GM19395 (cell line): ENCODE measurements at regions not wholly inside any gene's neighbourhood (a gene's known extent, or its start where the extent isn't known, plus 50 kb on each side); places are given as distances from the start of the nearest gene placed in this dataset.
"Not testable (repeated sequence)": the region's sequence is repeated elsewhere in the genome, so short reads cannot be mapped to it uniquely, and the experiment has no call there.

Experiments
- ATAC-seq: cut with Tn5 transposase; IDR thresholded peaks from one replicate; pipeline ENCODE4 v1.9.1; 2021; ENCODE audit warnings: mild to moderate bottlenecking, moderate library complexity; ENCODE audit not compliant: unreplicated experiment

DNA sequence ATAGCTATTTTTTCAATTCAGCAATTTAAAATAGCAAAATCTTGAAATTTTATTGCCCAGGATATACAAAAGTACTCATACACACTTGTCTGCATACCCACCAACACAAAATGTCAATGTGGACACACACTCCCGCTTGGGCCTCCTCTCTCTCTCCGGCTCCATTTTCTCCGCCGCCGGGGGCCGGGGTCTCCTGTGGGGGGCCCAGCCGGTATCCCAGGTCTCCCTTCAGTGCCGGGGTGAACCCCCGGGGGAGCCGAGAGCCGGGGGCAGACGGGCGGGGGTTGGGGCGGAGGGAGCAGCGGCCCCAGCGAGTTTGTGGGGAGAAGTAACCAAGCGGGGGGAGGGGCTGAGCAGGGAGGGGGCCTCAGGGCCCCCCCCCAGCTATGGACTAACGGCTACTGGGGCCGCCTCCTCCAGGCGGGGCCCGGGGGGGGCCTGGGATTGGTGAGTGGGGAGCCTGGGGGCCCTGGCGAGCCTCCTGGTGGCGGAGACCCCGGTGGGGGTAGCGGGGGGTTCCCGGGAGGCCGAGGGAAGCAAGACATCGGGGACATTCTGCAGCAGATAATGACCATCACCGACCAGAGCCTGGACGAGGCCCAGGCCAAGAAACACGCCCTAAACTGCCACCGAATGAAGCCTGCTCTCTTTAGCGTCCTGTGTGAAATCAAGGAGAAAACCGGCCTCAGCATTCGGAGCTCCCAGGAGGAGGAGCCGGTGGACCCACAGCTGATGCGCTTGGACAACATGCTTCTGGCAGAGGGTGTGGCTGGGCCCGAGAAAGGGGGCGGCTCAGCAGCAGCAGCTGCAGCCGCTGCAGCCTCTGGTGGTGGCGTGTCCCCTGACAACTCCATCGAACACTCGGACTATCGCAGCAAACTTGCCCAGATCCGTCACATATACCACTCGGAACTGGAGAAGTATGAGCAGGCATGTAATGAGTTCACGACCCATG is 56.6 kb downstream of the CHST2 start:
- ATAC-seq, result not testable (repeated sequence)

DNA sequence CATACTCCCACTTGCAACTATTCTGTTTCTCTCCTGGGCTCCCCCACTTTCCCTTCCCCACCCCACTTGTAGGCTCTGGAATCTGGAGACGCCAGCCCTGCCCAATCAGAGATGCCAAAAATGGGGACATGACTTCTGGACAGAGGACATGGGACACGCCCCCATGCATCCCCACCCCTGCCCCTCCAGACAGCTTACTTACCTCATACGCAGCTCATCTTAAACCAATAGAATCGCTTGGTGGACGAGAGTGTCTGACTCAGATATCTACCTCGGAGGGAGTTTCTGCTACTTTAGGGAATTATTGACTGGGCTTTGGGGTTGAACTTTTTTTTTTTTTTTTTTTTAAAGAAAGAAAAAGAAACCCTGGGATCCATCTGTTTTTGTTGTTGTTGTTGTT is 58.4 kb downstream of the CHST2 start:
- not testable (repeated sequence) for ATAC-seq

DNA sequence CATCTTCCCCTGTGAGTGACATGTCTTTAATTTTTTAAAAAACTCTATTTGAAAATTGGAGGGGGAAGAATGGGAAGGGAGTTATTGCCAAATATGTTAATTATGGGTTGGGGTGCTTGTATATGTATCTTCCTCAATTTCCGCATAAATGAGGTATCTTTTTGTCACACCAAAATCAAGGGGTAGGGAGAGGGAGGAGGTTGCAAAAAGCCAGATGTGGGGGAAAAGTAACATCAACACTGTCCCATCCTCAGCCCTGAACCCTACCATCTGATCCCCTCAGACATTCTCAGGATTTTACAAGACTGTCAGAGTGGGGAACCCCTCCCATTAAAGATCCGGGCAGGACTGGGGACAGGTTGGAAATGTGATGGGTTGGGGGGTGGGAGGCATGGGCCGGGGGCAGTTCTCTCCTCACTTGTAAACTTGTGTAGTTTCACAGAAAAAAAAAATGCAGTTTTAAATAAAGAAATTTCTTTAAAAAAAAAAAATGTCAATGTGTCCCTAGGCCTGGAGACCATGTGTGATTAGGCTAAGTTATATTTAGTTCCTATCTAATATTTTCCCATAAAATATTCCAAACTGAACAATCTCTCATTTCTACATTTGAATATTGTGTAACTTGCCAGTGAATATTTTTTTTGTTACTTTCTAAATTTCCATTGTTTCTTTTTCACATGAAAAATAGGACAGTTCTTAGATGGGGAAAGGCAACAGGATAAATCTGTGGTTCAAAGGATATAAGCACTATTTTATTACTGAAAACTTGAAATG is 59.4 kb downstream of the CHST2 start:
- ATAC-seq, result not testable (repeated sequence)

DNA sequence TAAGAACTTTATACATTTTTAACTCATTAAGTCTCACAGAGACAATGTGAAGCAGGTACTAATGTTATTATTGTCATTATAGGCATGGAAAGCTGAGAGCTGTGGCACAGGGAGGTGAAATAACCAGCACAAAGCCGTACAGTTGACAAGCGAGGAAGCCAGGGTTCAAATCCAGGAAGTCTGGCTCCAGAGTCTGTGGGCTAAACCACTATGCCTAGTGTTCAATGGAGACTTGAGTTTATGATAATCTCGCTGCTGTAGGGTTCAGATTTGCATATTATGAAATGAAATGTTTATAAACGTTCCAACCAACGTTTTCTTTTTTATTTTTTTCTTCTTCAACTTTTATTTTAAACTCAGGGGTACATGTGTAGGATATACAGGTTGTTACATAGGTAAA is 60.0 kb downstream of the CHST2 start:
- ATAC-seq, result no peak

DNA sequence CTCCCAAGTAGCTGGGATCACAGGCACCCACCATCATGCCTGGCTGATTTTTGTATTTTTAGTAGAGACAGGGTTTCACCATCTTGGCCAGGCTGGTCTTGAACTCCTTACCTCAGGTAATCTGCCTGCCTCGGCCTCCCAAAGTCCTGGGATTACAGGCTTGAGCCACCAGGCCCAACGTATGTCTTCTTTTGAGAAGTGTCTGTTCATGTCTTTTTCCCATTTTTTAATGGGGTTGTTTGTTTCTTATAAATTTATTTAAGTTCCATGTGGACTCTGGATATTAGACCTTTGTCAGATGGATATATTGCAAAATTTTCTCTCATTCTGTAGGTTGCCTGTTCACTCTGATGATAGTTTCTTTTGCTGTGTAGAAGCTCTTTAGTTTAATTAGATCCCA is 61.3 kb downstream of the CHST2 start:
- not testable (repeated sequence) for ATAC-seq

DNA sequence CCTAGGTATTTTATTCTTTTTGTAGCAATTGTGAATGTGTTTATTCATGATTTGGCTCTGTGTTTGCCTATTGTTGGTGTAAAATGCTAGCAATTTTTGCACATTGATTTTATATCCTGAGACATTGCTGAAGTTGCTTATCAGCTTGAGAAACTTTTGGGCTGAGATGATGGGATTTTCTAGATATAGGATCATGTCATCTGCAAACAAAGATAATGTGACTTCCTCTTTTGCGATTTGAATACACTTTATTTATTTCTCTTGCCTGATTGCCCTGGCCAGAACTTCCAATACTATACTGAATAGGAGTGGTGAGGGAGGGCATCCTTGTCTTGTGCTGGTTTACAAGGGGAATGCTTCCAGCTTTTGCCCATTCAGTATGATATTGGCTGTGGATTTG is 62.4 kb downstream of the CHST2 start:
- not testable (repeated sequence) for ATAC-seq

DNA sequence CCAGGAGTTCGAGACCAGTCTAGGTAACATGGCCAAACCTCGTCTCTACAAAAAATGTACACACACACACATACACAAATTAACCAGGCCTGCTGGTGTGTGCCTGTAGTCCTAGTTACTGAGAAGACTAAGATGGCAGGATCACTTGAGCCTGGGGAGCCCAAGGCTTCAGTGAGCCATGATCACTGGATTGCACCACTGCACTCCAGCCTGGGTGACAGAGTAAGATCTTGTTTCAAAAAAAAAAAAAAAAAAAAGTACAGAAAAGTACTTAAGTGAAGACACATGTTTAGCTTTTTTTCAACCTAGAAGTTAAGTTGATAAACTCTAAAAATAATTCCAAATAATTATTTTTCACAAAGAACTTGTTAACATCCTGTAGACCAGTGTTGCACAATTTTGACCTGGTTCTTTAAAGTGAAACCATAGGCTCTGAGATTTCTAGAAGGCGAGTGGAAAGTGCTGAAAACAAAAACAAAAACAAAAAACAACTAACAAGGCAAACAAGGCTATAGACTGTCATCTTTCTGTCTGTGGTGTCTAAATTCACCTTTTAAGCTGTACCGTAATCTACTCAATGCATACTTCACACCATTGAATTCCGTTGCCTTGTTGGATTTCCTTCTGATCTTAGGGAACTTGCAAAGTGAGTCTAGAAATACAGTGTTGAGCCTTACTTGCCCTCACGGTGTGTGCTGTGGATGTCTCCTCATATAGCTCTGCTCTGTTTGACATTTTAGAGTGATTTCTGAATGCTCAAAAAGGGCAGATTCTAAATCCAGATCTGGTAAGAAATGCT is 63.5 kb downstream of the CHST2 start:
- ATAC-seq, result no peak

DNA sequence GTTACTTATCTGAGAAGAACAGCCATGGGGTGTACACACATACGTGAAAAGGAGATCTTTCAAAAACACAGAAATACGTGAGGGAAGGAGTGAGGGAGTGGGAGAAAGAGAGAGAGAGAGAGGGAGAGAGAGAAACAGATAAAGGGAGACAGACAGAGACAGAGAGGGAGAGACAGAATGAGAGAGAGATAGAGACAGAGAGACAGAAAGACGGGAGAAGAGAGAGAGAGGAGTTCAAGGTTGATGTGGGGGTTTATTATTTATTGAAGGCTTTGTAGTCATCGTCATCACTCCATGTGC is 64.0 kb downstream of the CHST2 start:
- no peak for ATAC-seq

DNA sequence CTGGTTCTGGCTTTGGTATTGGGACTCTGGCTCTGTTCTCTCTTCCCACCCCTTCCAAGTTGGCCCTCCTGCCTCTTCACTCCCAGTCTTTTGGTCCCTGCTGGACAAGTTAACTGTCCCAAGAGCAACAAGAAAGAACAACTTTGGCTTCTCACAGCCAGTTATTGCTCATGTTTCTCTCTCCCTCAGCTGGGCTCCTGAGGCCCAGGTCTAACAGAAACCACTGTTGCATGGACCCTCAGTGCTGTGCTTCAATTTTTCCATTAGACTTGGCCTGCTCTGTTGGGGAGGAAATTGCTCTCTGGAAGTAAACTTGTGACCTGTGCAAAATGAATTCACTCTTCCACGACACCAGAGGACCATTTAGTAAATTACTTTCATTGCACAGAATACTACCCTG is 64.5 kb downstream of the CHST2 start:
- ATAC-seq, result no peak

DNA sequence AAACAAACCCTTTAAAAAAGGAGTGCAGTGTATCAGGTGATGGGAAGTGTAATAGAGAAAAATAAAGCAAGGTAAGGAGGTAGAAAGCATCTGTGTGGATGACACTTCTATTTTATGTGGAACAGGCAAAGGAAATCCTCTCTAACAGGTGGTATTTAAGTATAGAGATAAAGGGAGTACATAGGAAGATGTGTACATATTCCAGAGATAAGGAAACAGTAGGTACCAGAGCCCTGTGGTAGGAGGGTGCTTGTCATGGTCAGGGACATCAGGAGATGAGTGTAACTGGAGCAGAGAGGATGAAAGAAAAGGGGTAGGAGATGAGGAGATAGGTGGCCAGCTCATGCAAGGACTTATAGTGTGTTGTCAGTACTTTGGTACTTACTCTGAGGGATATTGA is 65.8 kb downstream of the CHST2 start:
- no peak for ATAC-seq

DNA sequence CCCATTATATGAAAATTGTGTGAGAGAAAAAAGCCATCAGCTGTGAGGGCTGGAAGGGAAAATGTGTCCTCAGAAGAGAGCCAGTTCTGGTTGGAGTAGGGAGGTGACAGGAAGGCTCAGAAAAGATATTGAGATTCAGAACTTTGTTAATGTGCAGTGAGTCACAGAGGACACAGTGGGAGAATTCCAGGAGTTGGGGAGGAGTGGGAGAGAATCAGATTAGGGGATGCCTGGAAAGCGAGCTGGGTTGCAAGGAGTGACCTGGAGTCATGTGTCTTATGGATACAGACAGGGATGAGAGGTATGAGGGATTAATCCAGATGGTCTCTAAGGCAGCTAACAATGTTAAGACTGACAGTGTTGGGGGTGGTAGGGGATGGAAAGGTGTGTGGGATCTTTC is 67.5 kb downstream of the CHST2 start:
- no peak for ATAC-seq

DNA sequence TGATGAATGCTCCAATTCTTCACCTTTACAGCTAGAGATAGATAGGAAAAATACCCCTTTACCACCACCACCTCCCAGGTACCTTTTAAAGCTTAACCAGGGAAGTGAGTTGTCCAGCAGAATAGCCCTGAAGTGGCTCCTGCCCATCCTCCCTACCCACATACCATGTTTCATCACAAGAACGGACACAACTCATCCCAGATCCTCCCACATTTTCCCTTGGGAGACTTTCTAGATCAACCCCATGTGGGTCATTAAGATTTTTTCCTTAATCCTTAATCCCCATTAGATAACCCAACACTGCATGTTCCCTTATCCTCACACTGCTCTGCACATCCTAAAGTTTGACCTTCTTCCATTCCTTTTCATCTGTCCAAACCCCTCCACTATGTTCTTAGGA is 69.3 kb downstream of the CHST2 start:
- ATAC-seq, result no peak

DNA sequence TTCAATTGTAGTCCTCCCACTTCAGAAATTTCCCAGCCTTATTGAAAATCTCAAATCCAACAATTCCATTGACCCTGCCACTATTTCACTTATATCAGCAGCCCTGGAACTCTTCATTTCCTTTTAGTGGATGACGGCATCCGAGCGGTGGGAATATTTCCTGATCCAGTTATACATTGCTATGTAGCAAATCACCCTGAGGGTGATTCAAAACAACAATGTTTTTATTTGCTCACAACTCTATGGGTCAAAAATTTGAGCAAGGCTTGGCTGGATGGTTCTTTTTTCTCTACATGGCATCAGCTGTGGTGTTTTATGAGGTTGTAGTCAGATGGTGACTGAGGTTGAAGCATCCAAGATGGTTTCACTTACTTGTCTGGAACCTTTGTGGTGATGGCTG is 70.5 kb downstream of the CHST2 start:
- ATAC-seq, result no peak

DNA sequence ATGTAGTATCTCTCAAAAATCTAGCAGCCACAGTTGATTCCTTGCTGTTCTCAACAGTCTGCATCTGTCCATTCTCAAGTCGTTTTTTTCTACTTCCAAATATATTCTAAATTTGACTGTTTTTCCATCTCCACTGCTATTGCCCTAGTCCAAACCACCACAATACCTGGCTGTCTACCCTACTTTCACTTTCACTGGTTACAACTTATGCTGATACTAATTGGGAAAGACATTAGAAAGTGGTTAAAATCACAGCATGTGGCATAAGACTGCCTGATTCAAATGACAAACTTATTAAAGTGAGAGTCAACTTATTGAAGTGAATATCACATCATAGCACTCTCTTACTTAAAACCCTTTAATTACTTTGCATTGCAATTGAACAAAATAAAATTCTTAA is 72.6 kb downstream of the CHST2 start:
- ATAC-seq, result no peak

DNA sequence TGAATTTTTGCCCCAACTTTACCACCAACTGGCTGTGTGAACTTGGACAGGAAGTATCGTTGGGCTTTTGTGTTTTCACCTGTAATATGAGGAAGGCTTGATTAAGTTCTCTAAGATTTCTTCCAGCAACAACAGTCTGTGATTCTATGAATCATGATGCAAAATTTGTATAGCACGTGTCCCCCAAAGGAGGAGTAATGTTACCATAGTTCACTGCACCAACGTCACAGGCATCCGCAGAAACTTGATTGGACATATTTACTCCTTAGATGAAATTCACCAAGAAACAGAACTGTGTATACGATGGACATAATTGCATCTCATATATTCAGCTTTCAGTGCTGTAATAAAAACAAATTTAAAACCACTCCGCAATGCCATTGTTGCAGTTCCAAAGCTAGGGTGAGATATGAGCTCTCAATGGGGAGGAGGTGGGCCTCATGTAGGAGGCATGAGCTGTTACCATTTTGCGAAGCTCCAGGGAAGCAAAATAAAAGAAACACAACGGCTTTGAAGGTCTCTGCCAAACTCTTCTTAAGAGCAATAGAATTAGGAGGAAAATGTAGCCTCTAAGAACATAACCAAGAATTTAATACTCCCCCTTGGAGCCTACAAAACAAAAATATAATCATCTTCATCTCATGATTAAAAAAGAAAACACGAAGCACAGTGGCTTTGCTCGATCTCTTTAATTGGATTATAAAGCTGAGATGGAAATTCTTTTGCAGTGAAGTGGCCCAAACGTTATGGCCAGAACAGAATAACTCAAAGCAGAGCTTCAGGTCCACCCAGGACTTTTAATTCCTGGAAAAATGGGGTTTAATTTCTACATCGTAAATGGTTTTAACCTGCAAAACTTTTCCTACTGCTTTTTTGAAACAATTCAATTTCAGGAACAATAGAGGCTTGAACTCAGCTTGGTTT is 80.7 kb downstream of the CHST2 start:
- ATAC-seq, result no peak

DNA sequence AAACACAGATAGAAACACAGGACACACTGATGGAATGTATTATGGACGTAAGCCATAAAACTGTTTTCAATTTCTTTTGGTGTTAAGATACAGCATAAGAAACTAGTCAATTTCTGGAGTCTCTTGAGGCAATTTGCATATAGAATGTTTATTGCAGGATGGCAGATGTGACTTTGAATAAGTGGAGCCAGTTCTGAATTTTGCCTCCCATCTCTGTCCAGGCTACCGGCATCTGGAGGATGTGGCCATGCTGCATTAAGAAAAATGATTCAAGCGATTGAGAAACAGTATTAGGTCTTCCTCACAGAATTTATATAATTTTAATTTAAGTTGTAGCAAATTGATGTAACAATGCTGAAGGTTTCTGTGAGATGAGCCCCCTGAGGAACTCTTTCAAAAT is 81.5 kb downstream of the CHST2 start:
- ATAC-seq, result no peak

DNA sequence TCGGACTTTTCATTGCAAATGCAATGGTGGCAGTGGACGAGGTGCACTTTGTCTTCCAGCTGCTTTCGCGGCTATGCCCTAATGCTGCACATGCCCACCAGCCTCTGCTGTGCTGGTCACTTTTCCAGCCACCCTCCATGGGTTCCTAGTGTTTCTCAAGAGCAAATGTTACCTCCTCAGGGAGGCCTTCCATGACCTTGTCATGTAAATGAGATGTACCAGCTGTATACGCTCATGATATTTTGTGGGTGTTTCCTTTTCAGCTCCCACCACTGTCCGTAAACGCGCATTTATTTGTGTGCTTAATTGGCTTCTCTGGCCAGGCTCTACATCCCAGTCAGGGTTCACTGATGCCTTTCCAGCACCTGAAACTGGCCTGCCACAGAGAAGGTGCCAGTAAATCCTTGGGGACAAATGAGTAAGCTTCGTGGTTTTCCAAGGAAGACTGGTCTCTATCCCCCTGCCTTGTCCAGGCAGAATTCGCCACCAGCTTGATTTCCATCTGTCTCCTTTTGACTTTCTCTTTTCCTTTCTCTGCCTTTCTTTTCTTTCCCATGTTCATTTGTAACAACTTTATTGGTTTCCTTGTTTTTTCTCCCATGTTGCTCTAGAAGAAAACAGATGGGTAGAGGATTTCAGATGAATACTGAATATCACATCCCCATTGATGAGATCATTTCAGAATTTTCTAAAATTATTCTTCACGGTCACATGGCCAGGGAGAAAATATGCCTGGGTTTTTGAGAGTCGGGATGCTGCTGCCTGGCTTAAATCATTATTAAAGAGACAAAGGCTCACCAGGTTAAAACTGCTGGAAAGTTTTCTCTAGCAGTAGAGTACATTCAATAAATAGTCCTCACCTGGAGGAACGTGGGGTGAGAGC is 82.5 kb downstream of the CHST2 start:
- ATAC-seq, result no peak

DNA sequence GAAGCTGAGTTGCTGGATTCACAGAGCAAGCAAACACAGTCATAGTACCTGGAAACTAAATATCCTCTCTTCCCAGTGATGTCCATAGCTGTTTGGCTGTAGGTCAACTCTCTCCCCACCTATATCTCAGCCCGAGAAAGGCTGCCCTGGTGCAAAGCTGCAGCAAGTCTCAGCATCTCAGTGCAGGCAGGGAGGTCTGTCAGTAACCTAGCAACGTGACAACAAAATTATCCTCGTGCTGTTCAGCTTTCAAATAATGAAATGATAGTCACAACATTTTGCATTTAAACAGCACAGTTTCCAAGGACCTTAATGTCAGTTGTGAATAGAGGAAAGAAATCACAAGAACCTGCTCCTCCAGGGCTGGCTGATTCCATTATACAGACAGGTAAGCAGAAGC is 83.6 kb downstream of the CHST2 start:
- no peak for ATAC-seq

DNA sequence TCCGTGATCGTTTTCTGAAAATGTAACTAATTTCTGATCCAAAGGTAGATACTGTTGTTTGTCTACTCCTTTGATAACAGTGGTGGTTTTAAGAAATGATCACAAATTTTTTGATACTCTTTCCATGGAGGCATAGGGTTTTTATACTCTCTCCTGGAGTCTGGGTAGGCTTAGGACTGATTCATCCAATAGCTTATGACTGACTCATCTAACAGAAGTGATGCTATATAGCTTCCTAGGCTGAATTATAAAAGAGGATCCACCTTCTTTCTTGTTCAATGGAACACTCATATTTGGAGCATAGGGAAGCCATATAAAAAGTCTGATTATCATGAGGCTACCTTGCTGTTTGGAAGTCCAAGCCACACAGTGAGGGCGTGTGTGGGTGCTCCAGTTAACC is 84.3 kb downstream of the CHST2 start:
- ATAC-seq, result no peak
